ENCODE measurements at regions not wholly inside any gene's neighbourhood (a gene's known extent, or its start where the extent isn't known, plus 50 kb on each side); places are given as distances from the start of the nearest gene placed in this dataset.
"Not testable (repeated sequence)": the region's sequence is repeated elsewhere in the genome, so short reads cannot be mapped to it uniquely, and the experiment has no call there.

DNA sequence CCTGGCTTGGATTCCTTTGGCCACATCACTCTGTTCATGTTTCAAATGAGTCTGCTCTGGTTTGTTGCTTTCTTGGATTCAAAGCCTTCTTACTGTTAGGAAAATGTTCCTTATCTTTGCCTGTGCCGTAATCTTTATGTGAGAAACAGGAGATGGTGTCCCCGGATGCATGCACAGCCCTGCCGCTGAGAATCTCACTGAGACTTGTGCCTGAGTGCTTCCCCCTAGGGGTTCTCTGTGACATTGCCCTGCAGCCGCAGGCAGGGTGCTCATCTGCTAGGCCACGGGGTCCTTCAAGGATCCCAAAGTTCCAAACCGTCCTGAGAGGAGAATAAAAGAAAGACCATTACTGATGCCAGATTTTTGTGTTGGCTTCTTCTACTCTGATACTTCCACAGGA lies 81.4 kb upstream of the ANKRD55 start:
- DNase-seq (ENCODE audit: low read depth in 4 of 4, low spot score in 3 of 4), result no peak

DNA sequence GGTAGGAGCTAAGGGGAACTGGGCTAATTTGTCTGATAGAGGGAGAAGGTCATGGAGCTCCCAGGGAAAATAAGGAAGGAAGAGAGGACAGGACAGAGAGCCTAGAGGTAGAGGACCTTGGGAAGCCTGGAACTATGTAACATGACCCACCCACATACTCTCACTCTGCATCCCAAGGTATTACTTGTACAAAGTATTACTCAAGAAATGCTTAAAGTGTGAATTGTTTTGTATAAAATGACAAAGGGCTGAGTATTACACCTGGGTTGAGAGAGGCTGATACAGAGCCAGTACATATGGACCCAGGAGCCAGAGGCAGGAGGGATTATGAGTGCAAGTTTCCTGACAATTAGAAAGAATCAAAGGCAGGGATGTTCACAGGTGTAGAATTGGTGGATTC lies 80.5 kb upstream of the ANKRD55 start:
- DNase-seq (ENCODE audit: low read depth in 4 of 4, low spot score in 3 of 4), result no peak

DNA sequence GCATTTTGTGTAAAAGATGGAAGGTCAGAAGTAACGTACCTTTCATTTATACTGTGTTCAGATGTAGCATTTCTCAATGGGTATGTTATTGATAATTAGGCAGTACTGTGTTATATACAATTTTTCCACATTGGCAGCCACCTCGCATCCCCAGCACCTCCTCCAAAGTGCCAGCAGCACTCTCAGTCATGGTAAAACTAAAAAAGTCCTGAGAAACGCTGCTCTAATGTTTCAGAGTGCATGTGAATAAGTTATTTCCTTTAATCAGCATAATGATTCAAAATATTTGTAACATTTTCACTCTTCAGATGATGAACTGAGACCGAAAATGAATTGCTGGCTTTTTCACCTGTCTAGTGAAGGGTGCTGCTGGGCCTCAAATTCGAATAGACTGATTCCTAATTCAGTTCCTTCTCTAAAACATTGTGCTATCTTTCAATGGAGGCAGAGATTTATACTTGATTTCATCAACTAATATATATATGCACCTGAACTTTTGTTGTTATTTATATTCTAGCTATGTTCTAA lies 79.9 kb upstream of the ANKRD55 start:
- no peak for DNase-seq (ENCODE audit: low read depth in 4 of 4, low spot score in 3 of 4)

DNA sequence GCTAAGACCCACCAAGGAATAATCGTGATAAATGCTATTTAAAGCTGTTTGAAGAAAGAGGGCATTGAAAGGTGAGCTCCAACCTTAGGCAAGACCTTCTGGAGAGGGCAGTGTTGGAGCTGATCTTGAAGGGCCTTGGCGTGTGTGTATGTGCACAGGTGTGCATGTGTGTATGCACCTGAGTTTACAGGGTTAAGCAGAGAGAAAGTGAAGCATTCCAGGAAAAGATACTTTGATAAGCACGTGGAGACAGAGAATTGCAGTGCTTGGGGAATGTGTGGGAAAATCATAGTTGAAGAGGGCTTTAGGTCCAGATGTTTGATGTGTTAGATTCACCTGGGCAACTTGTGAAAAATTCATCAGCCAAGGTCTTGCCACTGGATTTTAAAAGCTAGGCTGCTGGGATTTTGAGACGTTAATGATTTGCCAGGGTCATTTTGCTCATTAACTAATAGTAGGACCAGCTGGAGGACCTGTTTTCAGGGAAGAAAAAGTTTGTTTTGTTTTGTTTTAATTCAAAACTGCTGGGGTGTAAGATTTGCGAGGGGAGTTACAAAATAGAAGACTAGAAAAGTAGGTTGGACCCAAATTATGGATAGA lies 78.3 kb upstream of the ANKRD55 start:
- peak in 3 of 4 donors; percentile 44 to 56 (median 49) for DNase-seq (ENCODE audit: low read depth in 4 of 4, low spot score in 3 of 4)

DNA sequence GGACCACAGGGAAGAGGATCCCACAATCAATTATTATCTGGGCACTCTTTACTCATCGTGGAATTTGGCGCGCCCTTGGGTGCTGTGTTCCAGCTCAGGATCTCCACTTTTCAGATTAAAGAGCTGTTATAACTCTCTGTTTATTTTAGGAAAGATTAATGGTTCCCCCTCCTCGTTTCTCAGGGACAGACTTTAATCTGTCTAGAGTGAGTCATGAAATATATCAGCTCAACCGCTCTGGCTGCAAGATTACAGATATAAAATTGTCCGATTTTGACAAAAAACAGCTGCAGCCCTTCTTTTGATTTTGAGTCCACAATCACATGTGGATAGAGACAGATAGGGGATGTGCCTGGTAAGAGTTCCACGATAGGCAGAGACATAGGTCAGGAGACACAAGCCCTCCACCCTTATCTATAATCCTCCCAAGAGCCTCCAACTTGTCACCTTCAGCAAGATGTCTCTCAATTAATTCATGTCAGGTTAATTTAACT lies 77.6 kb upstream of the ANKRD55 start:
- no peak for DNase-seq (ENCODE audit: low read depth in 4 of 4, low spot score in 3 of 4)

DNA sequence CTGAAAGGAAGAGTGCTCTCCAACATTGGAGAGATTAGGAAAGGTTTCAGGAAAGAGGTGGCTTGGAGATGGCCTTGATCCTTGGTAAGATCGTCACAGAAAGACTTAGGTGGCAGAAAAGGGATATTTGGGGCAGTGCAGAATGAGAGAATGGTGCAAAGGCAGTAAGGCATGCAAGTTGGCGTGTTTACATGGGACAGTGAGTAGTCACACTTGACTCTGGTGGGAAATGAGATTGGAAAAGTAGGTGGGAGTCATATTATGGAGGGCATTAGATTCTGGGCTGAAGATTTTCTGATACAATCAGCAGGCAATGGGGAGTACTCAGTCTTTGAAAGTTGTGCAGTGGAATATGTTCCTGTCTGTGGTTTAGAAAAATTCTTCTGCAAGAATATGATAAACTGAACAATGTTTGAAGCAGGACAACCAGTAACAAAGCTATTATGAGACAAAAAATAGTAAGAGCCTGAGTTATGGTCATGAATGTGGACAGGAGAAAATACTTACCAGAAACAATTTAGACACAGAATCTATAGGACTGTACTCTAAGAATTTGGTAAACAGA lies 76.2 kb upstream of the ANKRD55 start:
- DNase-seq (ENCODE audit: low read depth in 4 of 4, low spot score in 3 of 4), result no peak

DNA sequence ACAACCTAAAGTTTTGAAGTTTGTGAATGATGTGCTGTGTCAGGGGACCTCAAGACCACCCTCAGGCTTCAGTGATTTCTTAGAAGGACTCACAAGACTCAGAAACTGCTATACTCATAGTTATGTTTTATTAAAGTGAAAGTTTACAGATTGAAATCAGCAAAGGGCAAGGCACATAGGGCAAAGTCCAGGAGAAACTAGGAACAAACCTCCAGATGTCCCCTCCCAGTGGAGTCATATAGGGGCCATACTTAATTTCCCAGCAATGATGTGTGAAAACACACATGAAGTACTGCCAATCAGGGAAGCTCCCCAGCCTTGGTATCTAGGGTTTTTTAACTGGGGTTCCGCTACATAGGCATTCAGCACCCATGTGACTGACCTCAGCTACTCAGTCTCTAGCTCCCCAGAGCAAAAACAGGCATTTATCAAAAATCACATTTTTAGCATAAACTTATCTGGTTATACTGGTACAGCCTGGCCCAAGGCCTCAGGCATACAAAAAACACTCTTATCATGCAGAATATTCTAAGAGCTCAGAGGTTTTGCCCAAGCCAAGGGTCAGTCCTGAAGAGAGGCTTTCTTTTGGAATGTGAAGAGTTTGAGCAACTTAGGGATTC lies 74.7 kb upstream of the ANKRD55 start:
- no peak for DNase-seq (ENCODE audit: low read depth in 4 of 4, low spot score in 3 of 4)

DNA sequence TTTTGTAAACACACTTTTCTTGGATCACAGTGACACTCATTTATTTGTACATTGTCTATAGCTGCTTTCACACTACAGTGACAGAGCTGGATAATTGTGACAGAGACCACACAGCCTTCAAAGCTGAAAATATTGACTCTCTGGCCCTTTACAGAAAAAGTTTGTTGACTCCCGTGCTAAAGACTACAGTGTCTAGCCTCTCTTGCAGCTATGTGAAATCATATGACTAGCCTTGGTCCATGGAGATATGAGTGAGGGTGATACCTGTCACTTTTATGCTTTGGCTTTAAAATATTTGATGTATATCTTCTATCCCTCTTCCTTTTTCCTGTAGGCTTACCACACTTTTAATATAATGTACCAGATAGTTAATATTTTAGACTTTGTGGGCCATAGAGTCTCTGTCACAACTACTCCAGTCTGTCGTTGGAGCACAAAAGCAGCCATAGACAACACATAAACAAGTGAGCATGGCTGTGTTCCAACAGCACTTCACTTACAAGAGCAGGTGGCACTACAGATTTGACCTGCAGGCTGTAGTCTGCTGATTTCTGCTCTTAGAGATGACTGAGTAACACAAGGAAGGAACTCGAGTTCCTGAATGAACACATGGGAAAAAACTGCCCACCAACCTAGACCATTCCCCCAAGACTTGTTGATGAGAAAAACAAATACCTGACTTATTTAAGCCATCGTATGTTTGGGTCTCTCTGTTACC lies 73.5 kb upstream of the ANKRD55 start:
- DNase-seq (ENCODE audit: low read depth in 4 of 4, low spot score in 3 of 4), result no peak

DNA sequence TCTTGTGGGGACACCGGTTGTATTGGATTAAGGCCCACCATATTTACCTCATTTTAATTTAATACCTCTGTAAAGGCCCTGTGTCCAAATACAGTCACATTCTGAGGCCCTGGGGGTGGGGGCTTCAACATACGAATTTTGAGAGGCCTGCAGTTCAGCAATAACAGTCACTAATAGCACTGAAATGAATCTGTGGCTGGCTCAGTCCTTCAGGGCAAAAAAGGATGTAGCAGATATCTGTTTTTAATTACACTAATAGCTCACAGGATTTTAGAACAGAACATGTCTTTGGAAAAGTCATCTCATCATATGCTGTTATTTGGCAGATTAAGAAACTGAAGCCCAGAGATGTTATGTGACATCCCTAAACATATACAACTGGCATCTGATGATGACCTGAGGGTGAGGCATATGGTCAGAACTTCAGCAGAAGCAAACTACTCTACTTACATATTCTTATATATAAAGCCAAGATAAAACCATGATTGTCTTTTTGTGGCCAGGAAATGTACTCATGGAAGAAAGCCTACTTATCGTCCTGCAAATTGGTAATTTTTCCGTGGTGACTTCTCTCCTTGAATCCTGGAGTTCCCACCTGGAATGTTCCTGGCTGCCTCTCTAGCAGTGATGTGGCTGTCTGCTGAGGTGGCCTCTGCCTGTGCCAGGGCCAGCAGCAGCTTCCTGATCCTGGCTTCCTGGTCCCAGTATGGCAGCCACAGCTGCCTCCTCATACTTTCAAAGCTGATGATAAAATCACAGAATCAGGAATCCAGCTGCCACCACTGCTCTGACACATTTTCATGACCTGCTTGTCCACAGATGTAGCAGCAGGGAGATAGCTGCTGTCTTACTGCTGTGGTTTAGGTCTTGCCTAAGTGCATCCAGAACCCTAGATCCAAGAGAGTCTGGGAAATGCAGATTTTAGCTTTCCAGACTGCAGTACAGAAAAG lies 72.1 kb upstream of the ANKRD55 start:
- no peak for DNase-seq (ENCODE audit: low read depth in 4 of 4, low spot score in 3 of 4)

DNA sequence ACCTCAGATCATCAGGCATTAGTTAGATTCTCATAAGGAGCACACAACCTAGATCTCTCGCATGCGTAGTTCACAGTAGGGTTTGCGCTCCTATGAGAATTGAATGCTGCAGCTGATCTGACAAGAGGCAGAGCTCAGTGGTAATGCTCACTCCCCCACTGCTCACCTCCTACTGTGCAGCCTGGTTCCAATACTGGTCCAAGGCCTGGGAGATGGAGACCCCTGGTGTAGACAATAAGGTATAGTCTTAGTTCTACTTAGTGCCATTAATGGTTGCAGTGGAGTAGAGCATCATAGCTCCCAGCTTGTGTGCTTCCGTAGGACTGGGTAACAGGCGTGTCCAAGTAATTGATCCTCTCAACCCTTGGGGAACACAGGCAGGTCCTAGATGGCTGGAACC lies 70.4 kb upstream of the ANKRD55 start:
- no peak for DNase-seq (ENCODE audit: low read depth in 4 of 4, low spot score in 3 of 4)

DNA sequence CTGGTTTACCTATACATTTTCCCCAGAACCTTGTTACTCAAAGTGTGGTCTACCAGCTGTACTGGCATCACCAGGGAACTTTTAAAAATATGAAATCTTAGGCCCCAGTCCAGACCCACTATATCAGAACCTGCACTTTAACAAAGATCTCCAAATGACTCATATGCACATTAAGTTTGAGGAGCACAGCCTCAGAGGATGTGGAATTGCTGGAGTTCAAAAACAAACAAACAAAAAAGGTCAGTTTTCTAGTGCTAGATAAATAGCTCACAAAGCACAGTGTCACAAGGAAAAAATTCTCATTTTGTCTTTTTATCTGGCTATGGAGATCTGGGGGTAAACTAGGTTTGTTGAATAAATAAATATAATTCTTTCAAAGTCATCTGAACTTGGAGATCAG lies 68.9 kb upstream of the ANKRD55 start:
- DNase-seq (ENCODE audit: low read depth in 4 of 4, low spot score in 3 of 4), result no peak

DNA sequence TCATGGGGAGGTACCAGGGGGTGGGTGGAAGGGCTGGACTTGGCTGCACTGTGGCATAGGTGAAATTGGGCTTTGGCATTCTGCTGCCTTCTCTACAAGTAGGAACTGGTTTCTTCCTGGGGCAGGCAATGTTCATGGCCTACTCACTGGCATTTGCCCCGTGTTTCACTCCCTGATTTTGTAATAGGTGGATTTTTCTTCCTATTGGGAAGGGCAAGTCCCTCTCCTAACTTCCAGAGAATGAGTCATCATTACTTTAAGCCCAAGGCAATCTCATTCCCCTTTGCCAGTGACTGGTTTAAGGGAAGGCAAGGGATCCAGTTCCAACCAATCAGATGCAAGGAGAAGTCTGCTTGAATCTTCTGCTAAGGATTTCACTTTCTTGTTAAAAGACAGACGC lies 67.9 kb upstream of the ANKRD55 start:
- DNase-seq (ENCODE audit: low read depth in 4 of 4, low spot score in 3 of 4), result no peak

DNA sequence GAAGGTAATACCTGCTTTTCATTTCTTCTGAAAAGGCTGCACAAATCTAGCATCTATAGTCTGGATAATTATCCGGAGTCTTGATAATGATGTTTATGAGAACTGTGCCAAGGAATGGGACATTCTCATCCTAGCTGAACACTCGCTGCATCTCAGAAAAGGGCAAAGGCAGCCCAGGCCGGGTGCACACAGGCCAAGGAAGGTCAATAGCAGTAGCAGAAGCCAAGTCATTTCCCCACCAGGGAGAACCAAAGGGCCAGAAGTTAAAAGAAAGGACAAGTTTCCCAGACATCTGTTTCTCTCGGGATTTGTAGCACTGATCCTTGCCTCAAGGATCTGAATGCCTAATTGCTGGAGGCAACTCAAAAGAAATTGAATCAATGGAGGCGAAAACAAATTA lies 66.1 kb upstream of the ANKRD55 start:
- DNase-seq (ENCODE audit: low read depth in 4 of 4, low spot score in 3 of 4), result no peak

DNA sequence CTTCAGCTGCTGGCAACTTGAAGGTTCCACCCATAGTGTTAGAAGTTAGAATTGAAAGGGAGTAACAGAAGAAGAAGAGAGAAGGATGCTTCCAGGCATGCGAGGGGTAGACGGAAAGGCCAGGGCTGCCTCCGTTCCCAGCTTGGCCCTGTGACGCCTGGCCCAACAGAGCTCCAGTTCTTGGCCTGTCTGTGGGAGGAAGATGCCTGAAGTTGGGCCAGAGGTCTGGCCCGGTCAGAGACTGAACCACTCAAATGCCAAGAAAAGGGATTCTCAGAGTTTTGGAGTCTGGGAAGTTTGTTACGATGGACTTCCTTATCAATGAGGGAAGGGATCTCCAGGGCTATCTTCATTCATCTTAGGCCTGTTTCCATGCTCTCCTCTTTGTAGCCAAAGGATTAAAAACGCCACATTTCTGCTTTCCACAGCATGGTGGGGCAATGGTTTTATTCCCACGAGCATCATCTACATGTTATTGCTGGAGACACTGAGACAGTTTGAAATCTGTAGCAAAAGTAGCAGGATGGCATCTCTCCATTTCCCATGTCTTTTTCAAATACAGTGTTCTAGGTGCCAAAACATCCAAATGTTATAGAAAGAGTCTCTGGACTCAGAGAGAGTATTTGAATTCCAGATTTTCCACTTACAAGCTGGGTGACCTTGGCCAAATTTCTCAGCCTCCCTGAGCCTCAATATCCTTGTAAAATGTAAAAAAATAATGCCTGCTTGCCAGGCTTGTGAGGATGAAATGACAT lies 65.4 kb upstream of the ANKRD55 start:
- no peak for DNase-seq (ENCODE audit: low read depth in 4 of 4, low spot score in 3 of 4)

DNA sequence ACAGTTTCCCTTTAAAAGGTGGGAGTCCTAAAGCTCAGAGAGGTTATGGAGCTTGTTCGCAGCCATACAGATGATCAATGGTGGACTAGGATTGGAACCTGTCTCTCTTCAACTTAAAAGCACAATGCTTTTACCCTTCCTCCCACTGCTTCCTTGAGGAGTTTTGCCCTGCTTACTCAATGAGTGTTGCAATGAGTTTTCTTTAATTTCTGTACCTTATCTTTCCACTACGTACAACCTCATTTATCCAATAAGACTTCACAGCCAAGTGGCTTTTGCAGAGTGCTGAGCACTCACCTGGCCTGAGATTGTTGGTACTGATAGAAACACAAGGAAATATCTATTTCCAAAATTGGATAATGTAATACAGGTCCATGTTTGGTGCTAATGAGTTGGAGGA lies 64.7 kb upstream of the ANKRD55 start:
- no peak for DNase-seq (ENCODE audit: low read depth in 4 of 4, low spot score in 3 of 4)

DNA sequence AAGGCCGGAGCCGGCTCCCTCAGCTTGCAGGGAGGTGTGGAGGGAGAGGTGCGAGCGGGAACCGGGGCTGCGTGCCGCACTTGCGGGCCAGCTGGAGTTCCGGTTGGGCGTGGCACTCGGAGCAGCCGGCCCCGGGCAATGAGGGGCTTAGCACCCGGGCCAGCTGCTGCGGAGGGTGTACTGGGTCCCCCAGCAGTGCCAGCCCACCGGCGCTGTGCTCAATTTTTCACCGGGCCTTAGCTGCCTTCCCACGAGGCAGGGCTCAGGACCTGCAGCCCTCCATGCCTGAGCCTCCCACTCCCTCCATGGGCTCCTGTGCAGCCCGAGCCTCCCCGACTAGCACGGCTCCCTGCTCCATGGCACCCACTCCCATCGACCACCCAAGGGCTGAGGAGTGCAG lies 62.2 kb upstream of the ANKRD55 start:
- not testable (repeated sequence) for DNase-seq (ENCODE audit: low read depth in 4 of 4, low spot score in 3 of 4)

DNA sequence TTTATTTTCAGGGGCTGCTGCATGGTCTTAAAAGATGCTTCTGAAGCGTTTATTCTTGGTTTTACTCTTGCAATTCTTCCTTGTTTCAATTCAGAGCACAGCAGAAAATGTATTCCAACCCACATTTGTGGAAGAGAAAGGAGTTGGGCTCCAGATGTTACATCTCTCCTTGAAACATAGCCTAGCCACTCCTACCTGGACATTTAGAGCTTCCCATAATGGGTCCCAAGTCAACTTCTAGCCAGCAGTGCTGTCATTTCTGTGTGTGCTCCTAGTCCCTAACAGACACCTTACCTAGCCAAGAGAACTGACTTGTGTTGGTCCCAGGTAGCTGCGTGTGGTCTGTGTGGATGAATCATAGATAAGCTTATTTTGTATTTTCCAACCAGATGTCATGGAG lies 61.2 kb upstream of the ANKRD55 start:
- no peak for DNase-seq (ENCODE audit: low read depth in 4 of 4, low spot score in 3 of 4)

DNA sequence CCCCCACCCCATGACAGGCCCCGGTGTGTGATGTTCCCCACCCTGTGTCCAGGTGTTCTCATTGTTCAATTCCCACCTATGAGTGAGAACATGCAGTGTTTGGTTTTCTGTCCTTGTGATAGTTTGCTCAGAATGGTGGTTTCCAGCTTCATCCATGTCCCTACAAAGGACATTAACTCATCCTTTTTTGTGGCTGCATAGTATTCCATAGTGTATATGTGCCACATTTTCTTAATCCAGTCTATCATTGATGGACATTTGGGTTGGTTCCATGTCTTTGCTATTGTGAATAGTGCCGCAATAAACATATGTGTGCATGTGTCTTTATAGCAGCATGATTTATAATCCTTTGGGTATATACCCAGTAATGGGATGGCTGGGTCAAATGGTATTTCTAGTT lies 59.7 kb upstream of the ANKRD55 start:
- DNase-seq (ENCODE audit: low read depth in 4 of 4, low spot score in 3 of 4), result not testable (repeated sequence)

DNA sequence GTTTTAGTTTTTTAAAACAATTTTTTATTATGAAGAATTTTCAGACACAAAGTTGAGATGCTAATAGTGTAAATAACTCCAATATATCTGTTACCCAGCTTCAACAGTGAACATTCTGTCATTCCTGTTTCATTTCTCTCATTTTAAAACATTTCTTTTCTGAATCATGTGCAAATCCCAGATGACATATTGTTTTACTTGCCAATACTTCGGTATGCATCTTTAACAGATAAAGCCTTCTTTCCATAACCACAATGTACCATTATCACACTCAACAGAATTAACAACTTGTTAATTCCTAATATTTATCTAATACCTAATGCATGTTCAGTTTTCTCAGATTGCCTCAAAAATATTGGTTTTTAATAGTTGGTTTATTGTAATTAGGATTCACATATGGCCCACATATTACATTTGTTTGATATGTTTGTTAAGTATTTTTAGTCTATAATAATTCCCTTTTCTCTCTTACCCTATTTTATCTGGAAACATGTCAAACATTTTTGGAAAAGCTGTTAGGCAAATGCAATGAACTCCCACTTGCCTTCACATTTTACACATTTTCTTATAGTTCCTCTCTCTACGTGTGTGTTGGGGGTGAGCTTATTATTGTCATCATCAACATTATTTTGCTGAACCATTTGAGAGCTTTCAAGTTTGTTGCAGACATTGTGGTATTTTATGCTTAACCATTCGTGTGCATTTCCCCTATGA lies 58.7 kb upstream of the ANKRD55 start:
- no peak for DNase-seq (ENCODE audit: low read depth in 4 of 4, low spot score in 3 of 4)

All from left renal pelvis (tissue), 4 donors.